Astrocyte of the spinal cord (primary cell): ENCODE measurements at regions not wholly inside any gene's neighbourhood (a gene's known extent, or its start where the extent isn't known, plus 50 kb on each side); places are given as distances from the start of the nearest gene placed in this dataset.
A peak's percentile ranks its signal among the peaks of the same experiment; 100 is the strongest.

Experiments
- DNase-seq: peaks from one replicate; pipeline ENCODE4 v3.0.0; 2011; ENCODE audit warnings: low read depth, low spot score
- H3K4me3 ChIP-seq: 2 replicates; pipeline ENCODE4 v1.5.1; 2011; ENCODE audit warnings: low read depth, mild to moderate bottlenecking, low read length, moderate library complexity
- in situ Hi-C: cut with HindIII; loops from 2 replicates; pipeline ENCODE4 v1.10.0; 2017; ENCODE audit warnings: low sequenced_read_pairs
- TF ChIP-seq, protein P1 (sequence below): IDR thresholded peaks from 2 replicates; pipeline ENCODE4 v1.5.1; 2012; ENCODE audit warnings: low read depth, mild to moderate bottlenecking, low read length, inconsistent platforms

DNA sequence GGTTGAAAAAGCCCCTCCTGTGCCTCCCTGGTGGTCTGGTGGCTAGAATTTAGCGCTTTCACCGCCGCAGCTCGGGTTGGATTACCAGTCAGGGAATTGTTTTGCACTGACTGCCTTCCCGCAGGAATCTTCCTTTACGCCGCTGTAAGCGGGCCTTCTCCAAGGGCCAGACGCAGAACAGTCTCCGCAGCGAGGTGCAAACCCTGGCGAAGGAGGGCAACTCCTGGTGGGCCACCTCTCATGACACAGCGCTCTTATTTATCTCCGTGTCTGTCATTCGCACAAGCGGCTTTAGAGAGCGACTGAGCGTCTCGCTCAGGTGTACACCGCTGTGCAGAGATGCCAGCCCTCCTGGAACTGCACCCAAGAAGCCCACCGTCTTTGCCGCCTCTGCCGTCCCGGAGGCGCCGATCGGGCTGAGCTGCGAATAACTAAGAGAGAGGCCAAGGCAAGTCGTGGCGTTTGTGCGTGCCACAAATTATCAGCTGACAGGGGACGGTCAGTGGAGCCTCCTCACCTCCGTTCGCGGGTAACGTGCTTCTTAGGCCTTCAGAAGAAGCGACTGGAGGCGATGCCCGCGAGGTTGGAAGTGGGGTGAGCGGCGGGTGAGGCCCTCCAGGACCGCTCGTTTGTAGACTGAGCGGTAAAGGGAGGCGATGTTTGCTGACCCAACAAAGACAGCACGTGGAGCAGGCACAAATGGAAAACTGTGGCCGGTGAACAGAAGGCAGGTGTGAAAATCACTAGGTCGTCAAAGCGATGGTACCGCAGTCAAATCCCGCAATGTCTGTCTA is 93.5 kb downstream of the PRKAB2 start:
- no peak for DNase-seq
- H3K4me3 ChIP-seq, result no peak overlapping the region
- in situ Hi-C loops, result no loop called here
- TF ChIP-seq, protein P1, sequence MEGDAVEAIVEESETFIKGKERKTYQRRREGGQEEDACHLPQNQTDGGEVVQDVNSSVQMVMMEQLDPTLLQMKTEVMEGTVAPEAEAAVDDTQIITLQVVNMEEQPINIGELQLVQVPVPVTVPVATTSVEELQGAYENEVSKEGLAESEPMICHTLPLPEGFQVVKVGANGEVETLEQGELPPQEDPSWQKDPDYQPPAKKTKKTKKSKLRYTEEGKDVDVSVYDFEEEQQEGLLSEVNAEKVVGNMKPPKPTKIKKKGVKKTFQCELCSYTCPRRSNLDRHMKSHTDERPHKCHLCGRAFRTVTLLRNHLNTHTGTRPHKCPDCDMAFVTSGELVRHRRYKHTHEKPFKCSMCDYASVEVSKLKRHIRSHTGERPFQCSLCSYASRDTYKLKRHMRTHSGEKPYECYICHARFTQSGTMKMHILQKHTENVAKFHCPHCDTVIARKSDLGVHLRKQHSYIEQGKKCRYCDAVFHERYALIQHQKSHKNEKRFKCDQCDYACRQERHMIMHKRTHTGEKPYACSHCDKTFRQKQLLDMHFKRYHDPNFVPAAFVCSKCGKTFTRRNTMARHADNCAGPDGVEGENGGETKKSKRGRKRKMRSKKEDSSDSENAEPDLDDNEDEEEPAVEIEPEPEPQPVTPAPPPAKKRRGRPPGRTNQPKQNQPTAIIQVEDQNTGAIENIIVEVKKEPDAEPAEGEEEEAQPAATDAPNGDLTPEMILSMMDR, result no peak

DNA sequence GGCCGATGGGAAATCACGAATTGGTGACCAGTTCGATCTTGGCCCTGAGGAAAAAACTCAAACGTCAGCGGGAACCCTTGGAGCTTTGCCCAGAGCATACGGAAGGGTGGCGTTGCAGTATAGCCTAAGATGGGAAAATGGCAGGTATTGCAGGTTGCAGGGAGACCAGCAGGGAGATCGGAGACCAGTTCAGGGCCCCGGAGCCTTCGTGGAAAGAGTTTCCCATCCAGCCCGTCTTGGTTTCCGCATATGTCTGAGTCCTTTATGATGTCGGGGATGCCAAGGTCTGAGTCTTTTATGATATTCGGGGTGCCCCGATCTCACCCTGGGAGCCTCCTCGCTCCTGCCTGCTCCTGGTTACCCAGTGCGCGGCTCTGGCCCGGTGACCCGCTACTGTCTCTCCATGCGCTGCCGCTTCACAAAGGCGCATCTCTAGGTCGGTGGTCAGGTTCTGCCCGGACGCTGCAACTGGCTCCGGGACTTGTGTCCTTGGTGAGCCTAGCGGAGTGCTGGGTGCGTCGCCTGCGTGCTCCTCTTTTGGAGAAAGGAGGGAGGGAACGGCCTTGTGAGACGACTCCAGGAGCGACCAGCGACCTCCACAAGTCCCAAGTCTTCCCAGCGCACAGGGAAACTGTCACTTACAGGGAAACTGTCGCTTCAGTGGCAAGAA is 94.2 kb downstream of the PRKAB2 start:
- DNase-seq, result no peak
- TF ChIP-seq, protein P1, result no peak
- no peak overlapping the region for H3K4me3 ChIP-seq
- in situ Hi-C loops, result no loop called here

DNA sequence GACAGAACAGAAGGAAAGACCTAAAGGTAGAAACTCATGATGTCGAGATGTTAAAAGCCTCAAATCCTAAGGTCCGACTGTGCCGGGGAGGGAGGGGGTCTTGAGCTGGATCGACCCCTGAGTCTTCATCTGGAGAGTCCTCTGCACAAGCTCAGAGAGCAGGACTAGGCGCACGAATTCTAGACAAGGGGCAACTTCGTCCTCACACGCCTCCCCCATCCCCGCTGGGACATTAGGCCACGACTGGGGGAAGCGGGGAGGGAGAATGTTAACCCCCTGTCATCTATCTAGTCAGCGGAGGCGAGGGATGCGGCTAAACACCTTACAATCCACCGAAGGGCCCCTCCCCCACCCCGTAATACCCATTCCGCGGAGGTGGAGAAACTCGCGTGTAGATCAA is 94.7 kb downstream of the PRKAB2 start:
- H3K4me3 ChIP-seq, result no peak overlapping the region
- DNase-seq, result no peak
- in situ Hi-C loops, result no loop called here
- TF ChIP-seq, protein P1, result no peak

DNA sequence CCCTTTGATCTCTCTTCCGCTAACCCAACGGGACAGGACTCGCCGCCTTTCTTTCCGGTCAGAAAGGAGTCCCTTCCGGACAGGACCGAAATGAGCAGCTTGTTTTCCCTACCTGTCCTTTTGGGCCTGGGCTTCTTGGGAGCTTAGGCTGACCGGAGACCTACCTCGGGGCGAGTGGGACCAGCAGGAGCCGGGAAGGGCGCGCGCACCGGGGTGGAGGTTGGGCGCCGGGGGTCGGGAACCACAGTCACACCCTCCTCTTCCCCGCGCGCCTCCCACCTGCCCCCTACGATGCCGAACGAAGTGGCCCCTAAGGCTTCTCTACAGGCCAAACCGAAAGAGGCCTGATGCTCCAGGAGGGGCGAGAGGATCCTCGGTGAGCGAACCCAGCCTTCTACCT is 95.2 kb downstream of the PRKAB2 start:
- H3K4me3 ChIP-seq, result no peak overlapping the region
- TF ChIP-seq, protein P1, result no peak
- no peak for DNase-seq
- in situ Hi-C loops, result no loop called here

DNA sequence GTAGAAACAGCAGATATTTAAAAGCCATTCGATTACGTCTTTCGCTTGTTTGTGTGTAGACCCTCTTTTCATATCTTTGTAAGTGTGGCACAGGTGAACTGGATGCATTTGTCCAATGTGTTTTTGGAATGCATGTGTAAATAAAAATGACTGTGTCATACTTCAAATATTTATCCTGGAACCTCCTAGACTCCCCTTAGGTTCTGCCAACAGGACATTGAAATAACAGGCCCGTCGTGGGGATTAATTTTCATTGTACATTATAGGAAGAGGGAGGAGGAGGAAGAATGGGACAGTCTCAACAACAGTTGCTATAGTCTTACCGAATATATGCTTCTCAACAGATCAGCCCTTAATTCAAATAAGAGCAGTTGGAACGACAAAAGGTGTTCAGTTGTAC is 95.8 kb downstream of the PRKAB2 start:
- no peak overlapping the region for H3K4me3 ChIP-seq
- in situ Hi-C loops, result no loop called here
- TF ChIP-seq, protein P1, result no peak
- DNase-seq, result no peak

DNA sequence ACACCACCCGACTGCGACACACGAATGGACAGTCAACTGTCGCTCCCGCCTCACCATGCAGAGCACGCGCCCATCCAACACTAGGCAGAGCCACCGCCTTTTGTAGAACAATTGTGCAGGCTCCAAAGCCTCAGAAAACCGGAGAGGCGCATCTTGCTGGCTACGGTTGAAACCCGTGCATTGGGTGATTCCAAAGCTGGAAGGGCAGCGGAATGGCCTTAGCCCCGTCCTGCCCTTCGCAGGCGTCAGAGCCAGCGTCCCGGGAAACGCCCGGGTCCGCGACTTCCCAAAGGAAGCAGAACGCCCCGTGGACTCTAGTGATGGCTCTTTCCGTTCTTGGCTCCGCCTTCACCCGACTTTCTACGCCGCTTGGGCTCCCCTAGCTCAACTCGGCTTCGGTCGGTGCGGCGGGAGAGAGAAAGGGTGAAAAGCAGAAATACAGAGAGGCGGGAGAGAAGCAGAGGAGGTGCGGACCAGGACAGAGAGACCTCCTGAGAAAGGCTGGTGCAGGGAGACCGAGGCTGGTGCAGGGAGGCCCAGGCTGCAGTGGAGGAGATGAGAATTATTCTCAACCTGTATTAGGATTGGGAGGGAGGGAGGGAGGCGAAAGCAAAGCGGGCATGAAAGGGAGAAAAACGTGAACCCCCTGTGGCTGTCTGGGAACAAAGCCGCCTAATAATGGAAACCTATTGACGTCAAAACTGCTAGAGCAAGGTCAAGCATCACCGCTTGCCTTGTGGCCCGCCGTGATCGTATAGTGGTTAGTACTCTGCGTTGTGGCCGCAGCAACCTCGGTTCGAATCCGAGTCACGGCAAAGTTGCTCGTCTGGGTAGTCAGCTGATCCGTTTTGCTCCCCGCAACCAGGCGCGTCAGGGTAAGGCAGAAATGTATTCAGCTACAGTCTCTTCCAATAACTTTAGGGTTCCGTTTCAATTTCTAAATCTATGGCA is 99.5 kb downstream of the PRKAB2 start:
- DNase-seq, result no peak
- H3K4me3 ChIP-seq, result peak overlapping the region; percentile 18
- TF ChIP-seq, protein P1, result no peak
- in situ Hi-C loops, result no loop called here
